ENCODE measurements at regions not wholly inside any gene's neighbourhood (a gene's known extent, or its start where the extent isn't known, plus 50 kb on each side); places are given as distances from the start of the nearest gene placed in this dataset.

DNA sequence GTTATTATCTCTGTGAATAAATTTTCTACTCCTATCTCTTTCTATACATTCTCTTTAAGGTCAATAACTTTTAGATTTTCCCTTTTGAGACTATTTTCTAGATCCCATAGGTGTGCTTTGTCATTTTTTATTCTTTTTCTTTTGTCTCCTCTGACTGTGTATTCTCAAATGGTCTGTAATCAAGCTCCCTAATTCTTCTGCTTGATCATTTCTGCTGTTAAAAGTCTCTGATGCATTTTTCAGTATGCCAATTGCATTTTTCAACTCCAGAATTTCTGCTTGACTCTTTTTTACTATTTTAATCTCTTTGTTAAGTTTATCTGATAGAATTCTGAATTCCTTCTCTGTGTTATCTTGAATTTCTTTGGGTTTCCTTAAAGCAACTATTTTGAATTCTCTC lies 78.2 kb downstream of the THNSL1 start:
- no peaks in the 10 kb centered on the region for H3K36me3 ChIP-seq (replicated peaks; ENCODE audit: insufficient read depth, low read depth)
- H3K27ac ChIP-seq: no peak overlapping the region
- no peaks in the 10 kb centered on the region for H3K4me1 ChIP-seq (ENCODE audit: insufficient read depth)
- no peak for TF ChIP-seq EZH2 (IDR thresholded peaks at IDR 0.05; ENCODE audit: borderline replicate concordance)
- no peak for TF ChIP-seq EZH2phosphoT487 (IDR thresholded peaks at IDR 0.05; ENCODE audit: low read depth, severe bottlenecking, unreplicated experiment)
- TF ChIP-seq, protein P1, sequence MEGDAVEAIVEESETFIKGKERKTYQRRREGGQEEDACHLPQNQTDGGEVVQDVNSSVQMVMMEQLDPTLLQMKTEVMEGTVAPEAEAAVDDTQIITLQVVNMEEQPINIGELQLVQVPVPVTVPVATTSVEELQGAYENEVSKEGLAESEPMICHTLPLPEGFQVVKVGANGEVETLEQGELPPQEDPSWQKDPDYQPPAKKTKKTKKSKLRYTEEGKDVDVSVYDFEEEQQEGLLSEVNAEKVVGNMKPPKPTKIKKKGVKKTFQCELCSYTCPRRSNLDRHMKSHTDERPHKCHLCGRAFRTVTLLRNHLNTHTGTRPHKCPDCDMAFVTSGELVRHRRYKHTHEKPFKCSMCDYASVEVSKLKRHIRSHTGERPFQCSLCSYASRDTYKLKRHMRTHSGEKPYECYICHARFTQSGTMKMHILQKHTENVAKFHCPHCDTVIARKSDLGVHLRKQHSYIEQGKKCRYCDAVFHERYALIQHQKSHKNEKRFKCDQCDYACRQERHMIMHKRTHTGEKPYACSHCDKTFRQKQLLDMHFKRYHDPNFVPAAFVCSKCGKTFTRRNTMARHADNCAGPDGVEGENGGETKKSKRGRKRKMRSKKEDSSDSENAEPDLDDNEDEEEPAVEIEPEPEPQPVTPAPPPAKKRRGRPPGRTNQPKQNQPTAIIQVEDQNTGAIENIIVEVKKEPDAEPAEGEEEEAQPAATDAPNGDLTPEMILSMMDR (IDR thresholded peaks at IDR 0.05; ENCODE audit: poor library complexity): no peak
- no peaks in the 10 kb centered on the region for H3K9me3 ChIP-seq (ENCODE audit: low read depth)
- H2AFZ ChIP-seq: no peak overlapping the region
- H3K79me2 ChIP-seq: no peaks in the 10 kb centered on the region
- no peaks in the 10 kb centered on the region for H4K20me1 ChIP-seq (ENCODE audit: insufficient read depth, poor library complexity, severe bottlenecking)
- H3K4me3 ChIP-seq: no peak overlapping the region
- no peak overlapping the region for H3K4me2 ChIP-seq
- H3K9me2 ChIP-seq (replicated peaks; ENCODE audit: insufficient read depth): no peaks in the 10 kb centered on the region
- H3K27me3 ChIP-seq: no peaks in the 10 kb centered on the region
- no peak for DNase-seq (ENCODE audit: low spot score)

DNA sequence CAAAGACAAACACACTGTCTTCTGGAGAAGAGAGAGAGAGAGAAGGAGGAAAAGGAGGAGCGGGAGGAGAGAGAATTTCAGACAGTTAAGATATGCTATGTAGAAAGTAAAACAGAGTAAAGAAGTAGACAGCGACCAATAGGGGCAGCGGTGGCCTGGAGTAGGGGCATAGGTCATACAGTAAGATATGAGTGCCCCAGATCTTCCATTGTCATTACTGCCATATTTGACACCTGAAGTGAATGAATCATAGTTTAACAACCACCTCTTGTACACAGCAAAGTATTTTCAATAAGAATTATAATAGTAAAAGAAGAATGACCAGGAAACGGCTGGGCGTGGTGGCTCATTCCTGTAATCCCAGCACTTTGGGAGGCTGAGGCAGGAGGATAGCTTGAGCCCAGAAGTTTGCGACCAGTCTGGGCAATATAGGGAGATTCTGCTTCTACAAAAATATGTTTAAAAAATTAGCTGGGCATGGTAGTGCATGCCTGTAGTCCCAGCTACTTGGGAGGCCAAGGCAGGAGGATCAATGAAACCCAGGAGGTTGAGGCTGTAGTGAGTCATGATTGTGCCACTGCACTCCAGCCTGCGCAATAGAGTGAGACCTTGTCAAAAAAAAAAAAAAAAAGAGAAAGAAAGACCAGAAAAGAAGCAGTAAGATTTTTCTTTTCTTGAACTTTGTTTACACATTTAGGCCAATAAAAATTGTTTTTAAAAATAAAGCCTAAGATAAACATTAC lies 77.0 kb upstream of the GPR158 start:
- WGBS (ENCODE audit: low lambda C conversion rate, missing lambda C conversion rate): 93% methylated on average over 7 of the region's 7 CpGs
- H3K79me2 ChIP-seq: no peaks in the 10 kb centered on the region

DNA sequence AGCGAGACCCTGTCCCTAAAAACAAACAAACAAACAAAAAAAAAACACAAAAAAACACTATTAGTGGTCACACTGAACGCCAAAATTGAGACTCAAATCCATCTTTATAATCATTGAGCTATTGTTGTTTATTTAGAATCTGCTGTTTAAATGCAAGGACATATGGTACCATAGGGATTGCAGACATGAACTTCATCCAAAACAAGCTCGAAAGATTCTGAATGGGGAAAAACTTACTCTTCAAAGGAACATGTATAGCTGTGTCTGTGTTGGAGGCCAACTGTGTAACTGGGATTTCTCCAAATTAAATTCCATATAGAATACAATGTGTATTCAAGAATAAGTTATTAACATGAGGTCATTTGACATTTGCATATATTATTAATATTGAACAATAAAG lies 74.7 kb upstream of the GPR158 start:
- H2AFZ ChIP-seq: no peak overlapping the region
- no peaks in the 10 kb centered on the region for H4K20me1 ChIP-seq (ENCODE audit: insufficient read depth, poor library complexity, severe bottlenecking)
- DNase-seq (ENCODE audit: low spot score): no peak
- H3K9me2 ChIP-seq (replicated peaks; ENCODE audit: insufficient read depth): no peaks in the 10 kb centered on the region
- no peaks in the 10 kb centered on the region for H3K9me3 ChIP-seq (ENCODE audit: low read depth)
- no peak for TF ChIP-seq EZH2 (IDR thresholded peaks at IDR 0.05; ENCODE audit: borderline replicate concordance)
- TF ChIP-seq, protein P1 (IDR thresholded peaks at IDR 0.05; ENCODE audit: poor library complexity): no peak
- no peak overlapping the region for H3K4me3 ChIP-seq
- no peaks in the 10 kb centered on the region for H3K27me3 ChIP-seq
- WGBS (ENCODE audit: low lambda C conversion rate, missing lambda C conversion rate): 87% methylated on average over 3 of the region's 3 CpGs
- H3K79me2 ChIP-seq: no peaks in the 10 kb centered on the region
- H3K27ac ChIP-seq: no peak overlapping the region
- no peak overlapping the region for H3K4me2 ChIP-seq
- H3K4me1 ChIP-seq (ENCODE audit: insufficient read depth): no peaks in the 10 kb centered on the region
- no peaks in the 10 kb centered on the region for H3K36me3 ChIP-seq (replicated peaks; ENCODE audit: insufficient read depth, low read depth)

More for the DNA sequence above, 77.0 kb upstream of the GPR158 start:
- TF ChIP-seq, protein P1 (IDR thresholded peaks at IDR 0.05; ENCODE audit: poor library complexity): no peak
- TF ChIP-seq EZH2 (IDR thresholded peaks at IDR 0.05; ENCODE audit: borderline replicate concordance) (no peak), EZH2phosphoT487 (IDR thresholded peaks at IDR 0.05; ENCODE audit: low read depth, severe bottlenecking, unreplicated experiment) (no peak)
- no peaks in the 10 kb centered on the region for H3K9me3 ChIP-seq (ENCODE audit: low read depth)
- no peaks in the 10 kb centered on the region for H4K20me1 ChIP-seq (ENCODE audit: insufficient read depth, poor library complexity, severe bottlenecking)
- H3K4me3 ChIP-seq: no peak overlapping the region
- H3K27ac ChIP-seq: no peak overlapping the region
- H2AFZ ChIP-seq: no peak overlapping the region
- H3K36me3 ChIP-seq (replicated peaks; ENCODE audit: insufficient read depth, low read depth): no peaks in the 10 kb centered on the region
- no peaks in the 10 kb centered on the region for H3K4me1 ChIP-seq (ENCODE audit: insufficient read depth)
- no peaks in the 10 kb centered on the region for H3K27me3 ChIP-seq
- no peak for DNase-seq (ENCODE audit: low spot score)
- no peaks in the 10 kb centered on the region for H3K9me2 ChIP-seq (replicated peaks; ENCODE audit: insufficient read depth)
- no peak overlapping the region for H3K4me2 ChIP-seq

All from hepatocyte (in vitro differentiated cells).